SK-N-SH (cell line): ENCODE measurements at regions not wholly inside any gene's neighbourhood (a gene's known extent, or its start where the extent isn't known, plus 50 kb on each side); places are given as distances from the start of the nearest gene placed in this dataset.

ENCODE experiments used
- CTCF ChIA-PET: fragments of 300-600, 350-600 bp; formaldehyde crosslinking; extraction: SDS; loops from one replicate; lab custom pipeline; 2021; lab: Yijun Ruan, JAX
- POLR2A ChIA-PET: fragments of 350-600 bp; sonication (Branson Sonifier 250); formaldehyde crosslinking; extraction: SDS; loops from one replicate; lab custom pipeline; 2020; ENCODE audit warnings: antibody characterized with exemption, inconsistent platforms; lab: Yijun Ruan, JAX
- DNase-seq: peaks from one replicate; pipeline ENCODE4 v3.0.0; 2012
- H2AFZ ChIP-seq: fragments of 200-600 bp; sonication (generic); 2 replicates; pipeline ENCODE4 v1.8.1; 2016; ENCODE audit warnings: antibody characterized with exemption, mild to moderate bottlenecking, low read depth
- H3F3A ChIP-seq: fragments of 200-600 bp; sonication (generic); replicated peaks from 2 replicates; pipeline ENCODE3; 2016; ENCODE audit warnings: antibody characterized with exemption, mild to moderate bottlenecking; ENCODE audit not compliant: insufficient read depth
- H3K27ac ChIP-seq, 2 experiments: fragments of 200-500 bp in 1 of 2; fragments of 200-600 bp in 1 of 2; sonication (Bioruptor generic) in 1 of 2; sonication (generic), shearing (Covaris generic) in 1 of 2; 2 replicates each; pipeline versions ENCODE4 v1.5.1 to v1.6.1; 2014 to 2016; ENCODE audit warnings: low read depth in 2 of 2, inconsistent platforms in 1 of 2, low read length in 1 of 2, mild to moderate bottlenecking in 1 of 2, mixed read lengths in 1 of 2
- H3K27me3 ChIP-seq: fragments of 200-600 bp; sonication (generic), shearing (Covaris generic); 2 replicates; pipeline ENCODE4 v1.6.1; 2016; ENCODE audit warnings: mixed run types; ENCODE audit not compliant: insufficient read depth
- H3K36me3 ChIP-seq, 2 experiments: fragments of 200-500 bp in 1 of 2; fragments of 200-600 bp in 1 of 2; sonication (Bioruptor generic) in 1 of 2; sonication (generic) in 1 of 2; replicated peaks in 1 of 2; 2 replicates each; pipeline versions ENCODE3 to v1.5.1; 2014 to 2016; ENCODE audit warnings: low read length in 1 of 2, mild to moderate bottlenecking in 1 of 2; ENCODE audit not compliant: insufficient read depth in 2 of 2, control insufficient read depth in 1 of 2
- H3K4me1 ChIP-seq, 2 experiments: fragments of 200-500 bp in 1 of 2; fragments of 200-600 bp in 1 of 2; sonication (Bioruptor generic) in 1 of 2; sonication (generic), shearing (Covaris generic) in 1 of 2; 2 replicates each; pipeline versions ENCODE4 v1.5.1 to v1.6.1; 2014 to 2016; ENCODE audit warnings: low read depth in 1 of 2, low read length in 1 of 2, mixed run types in 1 of 2; ENCODE audit not compliant: insufficient read depth in 2 of 2, control insufficient read depth in 1 of 2
- H3K4me2 ChIP-seq: fragments of 200-600 bp; sonication (generic), shearing (Covaris generic); 2 replicates; pipeline ENCODE4 v1.6.1; 2017; ENCODE audit warnings: mixed run types
- H3K4me3 ChIP-seq, 2 experiments: fragments of 200-500 bp in 1 of 2; fragments of 200-600 bp in 1 of 2; sonication (Bioruptor generic) in 1 of 2; sonication (generic), shearing (Covaris generic) in 1 of 2; 2 replicates each; pipeline versions ENCODE4 v1.5.1 to v1.8.1; 2014 to 2016; ENCODE audit warnings: low read depth in 2 of 2, inconsistent platforms in 1 of 2, low read length in 1 of 2, mild to moderate bottlenecking in 1 of 2, mixed read lengths in 1 of 2, moderate library complexity in 1 of 2
- H3K79me2 ChIP-seq: fragments of 200-600 bp; sonication (generic); 2 replicates; pipeline ENCODE4 v1.8.1; 2017; ENCODE audit warnings: mild to moderate bottlenecking; ENCODE audit not compliant: insufficient read depth
- H3K9ac ChIP-seq: fragments of 200-600 bp; sonication (generic); 2 replicates; pipeline ENCODE4 v1.6.1; 2017; ENCODE audit warnings: mixed run types
- H3K9me2 ChIP-seq: fragments of 200-600 bp; sonication (generic); 2 replicates; pipeline ENCODE4 v1.6.1; 2017; ENCODE audit warnings: mixed run types
- H3K9me3 ChIP-seq: fragments of 200-600 bp; sonication (generic); 2 replicates; pipeline ENCODE4 v1.6.1; 2017; ENCODE audit warnings: mixed run types, mild to moderate bottlenecking, moderate library complexity
- H4K20me1 ChIP-seq: fragments of 200-600 bp; sonication (generic); 2 replicates; pipeline ENCODE4 v1.6.1; 2017; ENCODE audit warnings: mild to moderate bottlenecking, mixed run types; ENCODE audit not compliant: insufficient read depth
- CHD2 ChIP-seq: fragments of 150-350 bp; IDR thresholded peaks from 2 replicates; pipeline ENCODE4 v1.6.1; 2018; ENCODE audit warnings: low read length; ENCODE audit not compliant: partially characterized antibody
- ELF1 ChIP-seq: IDR thresholded peaks from 2 replicates; pipeline ENCODE4 v1.4.0; 2012
- EP300 ChIP-seq, 2 experiments: IDR thresholded peaks; 2 replicates each; pipeline versions ENCODE4 v1.4.0 to v1.6.1; 2012; ENCODE audit warnings: borderline replicate concordance in 1 of 2, low read depth in 1 of 2, low read length in 1 of 2
- EZH2phosphoT487 ChIP-seq: fragments of 200-600 bp; sonication (generic); IDR thresholded peaks from 2 replicates; pipeline ENCODE4 v1.6.1; 2017; ENCODE audit warnings: low read depth, mixed run types, mild to moderate bottlenecking, antibody characterized with exemption, moderate library complexity, borderline replicate concordance
- FOSL2 ChIP-seq: IDR thresholded peaks from 2 replicates; pipeline ENCODE4 v1.4.0; 2012; ENCODE audit warnings: low read depth, mild to moderate bottlenecking, moderate library complexity, borderline replicate concordance
- FOXM1 ChIP-seq: IDR thresholded peaks from 2 replicates; pipeline ENCODE4 v1.4.0; 2012; ENCODE audit warnings: low read depth, mild to moderate bottlenecking
- GABPA ChIP-seq: IDR thresholded peaks from 2 replicates; pipeline ENCODE4 v1.4.0; 2012; ENCODE audit warnings: low read depth, mild to moderate bottlenecking
- MAX ChIP-seq: IDR thresholded peaks from 2 replicates; pipeline ENCODE4 v1.4.0; 2012; ENCODE audit warnings: low read depth
- MEF2A ChIP-seq: IDR thresholded peaks from 2 replicates; pipeline ENCODE4 v1.4.0; 2012; ENCODE audit warnings: low read depth, borderline replicate concordance
- MXI1 ChIP-seq: IDR thresholded peaks from 2 replicates; pipeline ENCODE4 v1.6.1; 2012; ENCODE audit warnings: mild to moderate bottlenecking, low read depth, low read length, improper control_type of control experiment
- NFIC ChIP-seq: IDR thresholded peaks from 2 replicates; pipeline ENCODE4 v1.4.0; 2012; ENCODE audit warnings: borderline replicate concordance
- NRF1 ChIP-seq: IDR thresholded peaks from 2 replicates; pipeline ENCODE4 v1.6.1; 2012; ENCODE audit warnings: low read depth, mild to moderate bottlenecking, low read length
- RCOR1 ChIP-seq: fragments of 150-350 bp; IDR thresholded peaks from 2 replicates; pipeline ENCODE4 v1.6.1; 2017; ENCODE audit warnings: antibody characterized with exemption, low read length
- RXRA ChIP-seq: IDR thresholded peaks from 2 replicates; pipeline ENCODE4 v1.4.0; 2012; ENCODE audit warnings: low read depth, mild to moderate bottlenecking, borderline replicate concordance
- SIN3A ChIP-seq: IDR thresholded peaks from 2 replicates; pipeline ENCODE4 v1.6.1; 2012; ENCODE audit warnings: low read depth, mild to moderate bottlenecking, low read length, moderate library complexity, borderline replicate concordance
- SMC3 ChIP-seq: IDR thresholded peaks from 2 replicates; pipeline ENCODE4 v1.6.1; 2012; ENCODE audit warnings: low read depth, low read length, improper control_type of control experiment
- TCF12 ChIP-seq: IDR thresholded peaks from 2 replicates; pipeline ENCODE4 v1.4.0; 2012
- WGBS: methylation state at CpG from one replicate; pipeline ENCODE4 v1.1.6; 2017; ENCODE audit warnings: low lambda C conversion rate; 5-methylcytosine and 5-hydroxymethylcytosine counted together
- TF ChIP-seq, protein P1 (sequence below): IDR thresholded peaks from 2 replicates; pipeline ENCODE4 v1.4.0; 2012; ENCODE audit warnings: low read depth, borderline replicate concordance
- TF ChIP-seq, protein P2 (sequence below): fragments of 150-350 bp; IDR thresholded peaks from 2 replicates; pipeline ENCODE4 v1.6.1; 2017; ENCODE audit warnings: antibody characterized with exemption, low read length, low read depth, borderline replicate concordance

DNA sequence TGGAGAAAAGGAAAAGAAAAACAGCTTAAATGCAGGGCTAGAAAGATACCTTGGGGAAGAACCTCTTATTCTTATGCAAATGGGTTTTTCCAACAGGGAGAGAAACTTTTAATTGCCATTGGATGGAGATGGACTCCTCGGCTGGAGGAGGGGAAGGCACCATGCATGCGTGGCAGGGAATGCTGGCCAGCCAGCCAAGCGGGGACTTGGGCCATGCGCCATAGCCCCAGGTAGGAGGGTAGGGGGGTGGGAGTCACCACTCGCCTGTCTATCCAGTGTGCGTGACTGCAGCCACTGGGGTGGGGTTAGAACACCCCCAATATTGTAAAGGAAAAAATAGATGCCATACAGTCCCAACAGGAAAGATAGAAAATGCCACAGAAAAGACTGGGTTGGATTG is 119.9 kb upstream of the ELAVL2 start:
- Histone ChIP-seq H3K4me1 (no peaks in the 10 kb centered on the region), H3K36me3 (no peaks in the 10 kb centered on the region), H3K27ac (no peak overlapping the region), H3K9ac (no peak overlapping the region), H3K9me3 (no peaks in the 10 kb centered on the region), H3K9me2 (no peaks in the 10 kb centered on the region), H3K27me3 (no peaks in the 10 kb centered on the region), H3F3A (no peaks in the 10 kb centered on the region), H3K4me3 (no peak overlapping the region), H3K4me2 (no peak overlapping the region), H3K79me2 (no peaks in the 10 kb centered on the region), H4K20me1 (no peaks in the 10 kb centered on the region), H2AFZ (no peak overlapping the region)
- ChIA-PET CTCF (no interaction called here), POLR2A (no interaction called here)
- DNase-seq: no peak
- TF ChIP-seq SMC3 (no peak), FOXM1 (no peak), RCOR1 (no peak), TCF12 (no peak), FOSL2 (no peak), MEF2A (no peak)
- TF ChIP-seq, protein P1, sequence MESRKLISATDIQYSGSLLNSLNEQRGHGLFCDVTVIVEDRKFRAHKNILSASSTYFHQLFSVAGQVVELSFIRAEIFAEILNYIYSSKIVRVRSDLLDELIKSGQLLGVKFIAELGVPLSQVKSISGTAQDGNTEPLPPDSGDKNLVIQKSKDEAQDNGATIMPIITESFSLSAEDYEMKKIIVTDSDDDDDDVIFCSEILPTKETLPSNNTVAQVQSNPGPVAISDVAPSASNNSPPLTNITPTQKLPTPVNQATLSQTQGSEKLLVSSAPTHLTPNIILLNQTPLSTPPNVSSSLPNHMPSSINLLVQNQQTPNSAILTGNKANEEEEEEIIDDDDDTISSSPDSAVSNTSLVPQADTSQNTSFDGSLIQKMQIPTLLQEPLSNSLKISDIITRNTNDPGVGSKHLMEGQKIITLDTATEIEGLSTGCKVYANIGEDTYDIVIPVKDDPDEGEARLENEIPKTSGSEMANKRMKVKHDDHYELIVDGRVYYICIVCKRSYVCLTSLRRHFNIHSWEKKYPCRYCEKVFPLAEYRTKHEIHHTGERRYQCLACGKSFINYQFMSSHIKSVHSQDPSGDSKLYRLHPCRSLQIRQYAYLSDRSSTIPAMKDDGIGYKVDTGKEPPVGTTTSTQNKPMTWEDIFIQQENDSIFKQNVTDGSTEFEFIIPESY: no peak
- WGBS: 27% methylated on average over 6 of the region's 6 CpGs

- no peak overlapping the region for H3K4me2 ChIP-seq
- TF ChIP-seq NFIC: no peak
- no peak for TF ChIP-seq EP300 (IDR thresholded peaks at IDR 0.05; ENCODE audit: borderline replicate concordance in 1 of 2, low read depth in 1 of 2, low read length in 1 of 2)
- TF ChIP-seq EZH2phosphoT487: no peak
- no peak for TF ChIP-seq MAX
- H3F3A ChIP-seq: no peaks in the 10 kb centered on the region
- no peak for DNase-seq
- H3K79me2 ChIP-seq: no peaks in the 10 kb centered on the region
- H3K9me2 ChIP-seq: no peaks in the 10 kb centered on the region
- no peaks in the 10 kb centered on the region for H3K4me1 ChIP-seq
- H3K27ac ChIP-seq: no peak overlapping the region
- no peak overlapping the region for H3K9ac ChIP-seq
- H2AFZ ChIP-seq: no peak overlapping the region
- H4K20me1 ChIP-seq: no peaks in the 10 kb centered on the region
- no peaks in the 10 kb centered on the region for H3K27me3 ChIP-seq
- WGBS: 0% methylated on average over 3 of the region's 3 CpGs
- H3K4me3 ChIP-seq: no peak overlapping the region
- ChIA-PET POLR2A (no interaction called here), CTCF (no interaction called here)
- H3K36me3 ChIP-seq: no peaks in the 10 kb centered on the region
- no peaks in the 10 kb centered on the region for H3K9me3 ChIP-seq
Observed at GRCh38 chr9:23941051-23941450, 115.0 kb upstream of the ELAVL2 start.

DNA sequence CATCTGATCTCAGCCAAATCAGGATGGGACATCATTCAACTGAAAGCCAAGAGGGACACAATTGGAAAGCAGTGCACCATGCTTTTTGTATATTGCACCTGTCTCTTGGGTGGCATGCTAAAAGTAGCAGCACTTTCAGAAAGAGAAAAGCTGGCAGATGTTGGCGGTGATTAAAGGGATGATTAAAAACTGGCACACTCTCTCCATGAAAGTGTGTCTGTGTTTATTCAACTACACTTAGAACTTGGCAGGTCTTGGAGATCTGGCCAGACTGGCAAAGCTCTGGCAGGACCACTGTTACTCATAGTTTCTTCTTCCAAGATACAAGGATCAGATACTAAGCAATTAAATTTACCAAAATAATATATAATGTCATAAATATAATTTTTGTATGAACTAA is 112.9 kb upstream of the ELAVL2 start:
- no peaks in the 10 kb centered on the region for H3K36me3 ChIP-seq
- no peaks in the 10 kb centered on the region for H3K4me1 ChIP-seq
- WGBS: 24% methylated on average over 1 of the region's 1 CpG
- no peak for DNase-seq
- no peak overlapping the region for H3K4me3 ChIP-seq
- H3K9me2 ChIP-seq: no peaks in the 10 kb centered on the region
- no peak overlapping the region for H3K27ac ChIP-seq
- ChIA-PET POLR2A (no interaction called here), CTCF (no interaction called here)
- no peak overlapping the region for H3K4me2 ChIP-seq
- H4K20me1 ChIP-seq: no peaks in the 10 kb centered on the region
- H3F3A ChIP-seq: no peaks in the 10 kb centered on the region
- no peak overlapping the region for H3K9ac ChIP-seq
- no peak overlapping the region for H2AFZ ChIP-seq
- no peaks in the 10 kb centered on the region for H3K27me3 ChIP-seq
- H3K79me2 ChIP-seq: no peaks in the 10 kb centered on the region
- no peaks in the 10 kb centered on the region for H3K9me3 ChIP-seq
- TF ChIP-seq GABPA (no peak), FOSL2 (no peak), CHD2 (no peak), ELF1 (no peak), RXRA (no peak), SIN3A (no peak), MXI1 (no peak), MAX (no peak), FOXM1 (no peak), NRF1 (no peak)
- TF ChIP-seq, protein P2, sequence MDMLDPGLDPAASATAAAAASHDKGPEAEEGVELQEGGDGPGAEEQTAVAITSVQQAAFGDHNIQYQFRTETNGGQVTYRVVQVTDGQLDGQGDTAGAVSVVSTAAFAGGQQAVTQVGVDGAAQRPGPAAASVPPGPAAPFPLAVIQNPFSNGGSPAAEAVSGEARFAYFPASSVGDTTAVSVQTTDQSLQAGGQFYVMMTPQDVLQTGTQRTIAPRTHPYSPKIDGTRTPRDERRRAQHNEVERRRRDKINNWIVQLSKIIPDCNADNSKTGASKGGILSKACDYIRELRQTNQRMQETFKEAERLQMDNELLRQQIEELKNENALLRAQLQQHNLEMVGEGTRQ: no peak
- TF ChIP-seq, protein P1: no peak
